ENCODE measurements at regions not wholly inside any gene's neighbourhood (a gene's known extent, or its start where the extent isn't known, plus 50 kb on each side); places are given as distances from the start of the nearest gene placed in this dataset.

GRCh38 chr17:83029571-83029970, 49.8 kb upstream of the METRNL start:
- Histone ChIP-seq H3K9me1 (ENCODE audit: control insufficient read depth, insufficient read depth, low read length) (no peaks in the 10 kb centered on the region), H3K79me2 (ENCODE audit: control insufficient read depth, insufficient read depth, low read length) (no peaks in the 10 kb centered on the region), H3K36me3 (ENCODE audit: control insufficient read depth, insufficient read depth, low read length) (peaks cover 13% of the 10 kb centered on the region; the same call in 2 of the 3 replicates), H3K4me3 (no peak overlapping the region), H3K9me3 (replicated peaks; ENCODE audit: control insufficient read depth, insufficient read depth, low read depth, low read length) (no peaks in the 10 kb centered on the region; the same call in 1 of the 2 replicates), H3K9ac (ENCODE audit: insufficient read depth in 1 of 2, low read depth in 2 of 2, low read length in 2 of 2) (no peak overlapping the region), H3K27ac (ENCODE audit: extremely low read depth, low read depth, low read length) (no peak overlapping the region), H3K4me2 (ENCODE audit: insufficient read depth, low read length) (no peak overlapping the region), H2AFZ (ENCODE audit: low read depth, low read length) (no peak overlapping the region), H4K20me1 (replicated peaks; ENCODE audit: control insufficient read depth, insufficient read depth, low read length) (no peaks in the 10 kb centered on the region), H3K27me3 (ENCODE audit: control insufficient read depth in 2 of 2, insufficient read depth in 2 of 2, low read length in 2 of 2) (no peaks in the 10 kb centered on the region), H3K4me1 (replicated peaks in 1 of 2; ENCODE audit: control insufficient read depth in 2 of 2, insufficient read depth in 2 of 2, low read length in 2 of 2) (peaks cover 0 to 6% of the 10 kb centered on the region in 2 experiments; a peak in 2 of 5 replicates)
- intact Hi-C loops (cut with micrococcal nuclease) (no loop called here), in situ Hi-C loops (cut with MboI) (no loop called here)
- 84% methylated on average over 16 of the region's 16 CpGs for WGBS (ENCODE audit: insufficient coverage, low coverage, missing lambda C conversion rate)
- ChIA-PET CTCF (ENCODE audit: low intra/inter-chr PET ratio) (no interaction called here), POLR2A (no interaction called here)
- ATAC-seq (no peak), DNase-seq (ENCODE audit: extremely low read depth in 1 of 4, low spot score in 3 of 4) (no peak), FAIRE-seq (no peak)
- BruUV-seq (replicated peaks) = no TSS peak
- no peak for TF ChIP-seq CC2D1A (IDR thresholded peaks at IDR 0.05)

Data from K562 (cell line).